ENCODE measurements at regions not wholly inside any gene's neighbourhood (a gene's known extent, or its start where the extent isn't known, plus 50 kb on each side); places are given as distances from the start of the nearest gene placed in this dataset.
A peak's percentile ranks its signal among the peaks of the same experiment; 100 is the strongest.

DNA sequence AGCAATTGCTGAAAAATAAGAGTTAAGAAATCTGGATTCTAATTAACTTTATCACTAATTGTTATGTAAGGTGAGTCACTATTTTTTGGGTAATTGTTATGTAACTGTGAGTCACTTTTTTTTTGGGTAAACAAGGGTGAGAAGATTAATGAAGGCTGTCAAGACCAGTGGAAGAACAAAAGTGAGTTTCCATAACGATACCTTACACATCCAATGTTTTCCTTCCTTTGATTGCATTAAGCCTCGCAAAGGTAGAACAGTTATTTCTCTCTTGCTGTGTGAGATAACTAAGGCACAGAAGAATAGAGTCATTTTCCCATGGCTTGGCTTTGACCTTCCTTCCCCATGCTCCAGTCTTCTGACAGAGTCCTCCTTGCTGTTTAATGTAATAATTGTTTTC is 374.7 kb downstream of the DDX10 start:
- DNase-seq (ENCODE audit: low read depth, low spot score), result no peak
- in situ Hi-C loops (cut with HindIII; ENCODE audit: low sequenced_read_pairs), result no loop called here

GRCh38 chr11:109040303-109040702 is 375.4 kb downstream of the DDX10 start:
- in situ Hi-C loops (cut with HindIII; ENCODE audit: low sequenced_read_pairs), result no loop called here
- TF ChIP-seq CTCF (IDR thresholded peaks at IDR 0.05; ENCODE audit: low read depth, low read length), result peak; percentile 15
- no peak overlapping the region for H3K4me3 ChIP-seq (ENCODE audit: low read depth, low read length)
- no peak for DNase-seq (ENCODE audit: low read depth, low spot score)

More for the DNA sequence above, 374.7 kb downstream of the DDX10 start:
- no peak for TF ChIP-seq CTCF (IDR thresholded peaks at IDR 0.05; ENCODE audit: low read depth, low read length)
- H3K4me3 ChIP-seq (ENCODE audit: low read depth, low read length), result no peak overlapping the region

GRCh38 chr11:109041876-109042275 is 377.0 kb downstream of the DDX10 start:
- H3K4me3 ChIP-seq (ENCODE audit: low read depth, low read length), result no peak overlapping the region
- no peak for TF ChIP-seq CTCF (IDR thresholded peaks at IDR 0.05; ENCODE audit: low read depth, low read length)
- in situ Hi-C loops (cut with HindIII; ENCODE audit: low sequenced_read_pairs), result no loop called here

GRCh38 chr11:109043315-109043714 is 378.4 kb downstream of the DDX10 start:
- DNase-seq (ENCODE audit: low read depth, low spot score), result no peak
- in situ Hi-C loops (cut with HindIII; ENCODE audit: low sequenced_read_pairs), result no loop called here
- H3K4me3 ChIP-seq (ENCODE audit: low read depth, low read length), result no peak overlapping the region
- no peak for TF ChIP-seq CTCF (IDR thresholded peaks at IDR 0.05; ENCODE audit: low read depth, low read length)

More at GRCh38 chr11:109041876-109042275, 377.0 kb downstream of the DDX10 start:
- no peak for DNase-seq (ENCODE audit: low read depth, low spot score)

- no peak for TF ChIP-seq CTCF (IDR thresholded peaks at IDR 0.05; ENCODE audit: low read depth, low read length)
- no peak overlapping the region for H3K4me3 ChIP-seq (ENCODE audit: low read depth, low read length)
- DNase-seq (ENCODE audit: low read depth, low spot score), result no peak
- in situ Hi-C loops (cut with HindIII; ENCODE audit: low sequenced_read_pairs), result no loop called here
These were observed 375.6 kb upstream of the C11orf87 start for GRCh38 chr11:109046284-109046992.

- H3K4me3 ChIP-seq (ENCODE audit: low read depth, low read length), result no peak overlapping the region
- TF ChIP-seq CTCF (IDR thresholded peaks at IDR 0.05; ENCODE audit: low read depth, low read length), result no peak
- no peak for DNase-seq (ENCODE audit: low read depth, low spot score)
- in situ Hi-C loops (cut with HindIII; ENCODE audit: low sequenced_read_pairs), result no loop called here
These were observed 373.9 kb upstream of the C11orf87 start for GRCh38 chr11:109048098-109048497.
